NCI-H345 treated with DMSO at 0.1 percent for 48 hours (cell line): ENCODE measurements at regions not wholly inside any gene's neighbourhood (a gene's known extent, or its start where the extent isn't known, plus 50 kb on each side); places are given as distances from the start of the nearest gene placed in this dataset.
"Not testable (repeated sequence)": the region's sequence is repeated elsewhere in the genome, so short reads cannot be mapped to it uniquely, and the experiment has no call there.

Source experiments
- DNase-seq: peaks from one replicate; lab custom pipeline; 2025; ENCODE audit not compliant: unreplicated experiment; lab: John Stamatoyannopoulos, UW

- DNase-seq = no peak
Observed at GRCh38 chr6:47405273-47405672, 72.3 kb upstream of the CD2AP start.

GRCh38 chr6:47407300-47408281 is 70.0 kb upstream of the CD2AP start:
- DNase-seq = no peak

GRCh38 chr6:47413752-47414422 is 63.7 kb upstream of the CD2AP start:
- DNase-seq = peak; percentile 20

GRCh38 chr6:47414423-47415167 is 63.0 kb upstream of the CD2AP start:
- DNase-seq = no peak

GRCh38 chr6:47416396-47417345 is 60.9 kb upstream of the CD2AP start:
- DNase-seq = no peak

- no peak for DNase-seq
Observed at GRCh38 chr6:47419621-47420020, 58.0 kb upstream of the CD2AP start.

GRCh38 chr6:47420394-47421371 is 56.9 kb upstream of the CD2AP start:
- DNase-seq = no peak

GRCh38 chr6:47423079-47423478 is 54.5 kb upstream of the CD2AP start:
- no peak for DNase-seq

- no peak for DNase-seq
Observed at GRCh38 chr6:47424436-47424836, 53.2 kb upstream of the CD2AP start.

- not testable (repeated sequence) for DNase-seq
Observed at GRCh38 chr6:47425724-47426123, 51.9 kb upstream of the CD2AP start.

GRCh38 chr6:47426524-47427302 is 50.9 kb upstream of the CD2AP start:
- no peak for DNase-seq

GRCh38 chr6:47427680-47428079 is 49.9 kb upstream of the CD2AP start:
- DNase-seq = no peak
